ENCODE measurements at regions not wholly inside any gene's neighbourhood (a gene's known extent, or its start where the extent isn't known, plus 50 kb on each side); places are given as distances from the start of the nearest gene placed in this dataset.

- no peak for DNase-seq
These were observed 115.5 kb upstream of the ZNF438 start for GRCh38 chr10:31147210-31147608.

- peak in 1 of 3 experiments; percentile 2 for DNase-seq
These were observed 117.3 kb upstream of the ZNF438 start for GRCh38 chr10:31148951-31149350.

GRCh38 chr10:31149835-31150512 lies 118.3 kb upstream of the ZNF438 start:
- no peak for DNase-seq

GRCh38 chr10:31151301-31151700 lies 119.6 kb upstream of the ZNF438 start:
- DNase-seq = no peak

GRCh38 chr10:31152421-31153135 lies 120.9 kb upstream of the ZNF438 start:
- DNase-seq = peak in 1 of 3 experiments; percentile 2

GRCh38 chr10:31153161-31153560 lies 121.5 kb upstream of the ZNF438 start:
- no peak for DNase-seq

GRCh38 chr10:31153692-31154091 lies 122.0 kb upstream of the ZNF438 start:
- no peak for DNase-seq

GRCh38 chr10:31154996-31155395 lies 123.3 kb upstream of the ZNF438 start:
- no peak for DNase-seq

- DNase-seq = peak; percentile 18 to 59 (median 47)
These were observed 125.7 kb upstream of the ZNF438 start for GRCh38 chr10:31157123-31158010.

- DNase-seq = no peak
These were observed 126.5 kb upstream of the ZNF438 start for GRCh38 chr10:31158011-31158658.

GRCh38 chr10:31166606-31167005 lies 134.9 kb upstream of the ZNF438 start:
- no peak for DNase-seq

GRCh38 chr10:31170636-31171035 lies 139.0 kb upstream of the ZNF438 start:
- no peak for DNase-seq

- DNase-seq = no peak
These were observed 139.9 kb upstream of the ZNF438 start for GRCh38 chr10:31171402-31172083.

- no peak for DNase-seq
These were observed 141.3 kb upstream of the ZNF438 start for GRCh38 chr10:31172925-31173324.

GRCh38 chr10:31173752-31174151 lies 142.1 kb upstream of the ZNF438 start:
- no peak for DNase-seq

- DNase-seq = no peak
These were observed 139.8 kb upstream of the ZEB1 start for GRCh38 chr10:31179091-31179680.

- DNase-seq = no peak
These were observed 132.6 kb upstream of the ZEB1 start for GRCh38 chr10:31186225-31187000.

GRCh38 chr10:31187182-31187581 lies 131.8 kb upstream of the ZEB1 start:
- no peak for DNase-seq

GRCh38 chr10:31187607-31188210 lies 131.3 kb upstream of the ZEB1 start:
- DNase-seq = no peak

GRCh38 chr10:31188792-31189406 lies 130.1 kb upstream of the ZEB1 start:
- DNase-seq = no peak

All from NCI-H1417 (cell line).